Keratinocyte (primary cell): ENCODE measurements at regions not wholly inside any gene's neighbourhood (a gene's known extent, or its start where the extent isn't known, plus 50 kb on each side); places are given as distances from the start of the nearest gene placed in this dataset.

Source experiments
- DNase-seq: peaks from one replicate; pipeline ENCODE4 v3.0.0-alpha.2; 2011; ENCODE audit warnings: low read depth, missing footprints, low spot score
- FAIRE-seq: peaks from 2 replicates; lab custom pipeline; 2011; peaks lifted over from hg19 to GRCh38; lab: Jason Lieb, UNC
- H2AFZ ChIP-seq: 2 replicates; pipeline ENCODE4 v1.6.0; 2012; ENCODE audit warnings: low read length, control low read depth, inconsistent platforms; ENCODE audit not compliant: control insufficient read depth
- H3K27ac ChIP-seq: 2 replicates; pipeline ENCODE4 v1.5.1; 2011; ENCODE audit warnings: low read length; ENCODE audit not compliant: control insufficient read depth, insufficient read depth
- H3K27me3 ChIP-seq: 3 replicates; pipeline ENCODE4 v1.6.0; 2011; ENCODE audit warnings: low read length; ENCODE audit not compliant: control insufficient read depth, insufficient read depth; ENCODE audit errors: extremely low read depth
- H3K36me3 ChIP-seq, 2 experiments: 2 replicates in 1 of 2; 3 replicates in 1 of 2; pipeline ENCODE4 v1.5.1; 2011; ENCODE audit warnings: low read length in 2 of 2, mild to moderate bottlenecking in 1 of 2; ENCODE audit not compliant: control insufficient read depth in 2 of 2, insufficient read depth in 2 of 2; ENCODE audit errors: extremely low read depth in 1 of 2
- H3K4me1 ChIP-seq: 3 replicates; pipeline ENCODE4 v1.5.1; 2011; ENCODE audit warnings: low read length; ENCODE audit not compliant: control insufficient read depth, insufficient read depth; ENCODE audit errors: extremely low read depth
- H3K4me2 ChIP-seq: 3 replicates; pipeline ENCODE4 v1.6.0; 2011; ENCODE audit warnings: low read depth, low read length; ENCODE audit not compliant: control insufficient read depth, insufficient read depth; ENCODE audit errors: extremely low read depth
- H3K4me3 ChIP-seq, 3 experiments: fragments of 200-600 bp in 1 of 3; sonication (generic) in 1 of 3; 2 replicates in 2 of 3; 3 replicates in 1 of 3; pipeline ENCODE4 v1.5.1; 2011 to 2016; ENCODE audit warnings: low read length in 3 of 3, mild to moderate bottlenecking in 3 of 3, control low read depth in 2 of 3, inconsistent platforms in 1 of 3, low read depth in 1 of 3, mixed read lengths in 1 of 3, mixed run types in 1 of 3, moderate library complexity in 1 of 3; ENCODE audit not compliant: control insufficient read depth in 2 of 3, insufficient read depth in 2 of 3; ENCODE audit errors: extremely low read depth in 1 of 3
- H3K79me2 ChIP-seq: 2 replicates; pipeline ENCODE4 v1.6.0; 2012; ENCODE audit warnings: low read length; ENCODE audit not compliant: control insufficient read depth, insufficient read depth
- H3K9ac ChIP-seq: 3 replicates; pipeline ENCODE4 v1.6.0; 2011; ENCODE audit warnings: low read length; ENCODE audit not compliant: control insufficient read depth, insufficient read depth; ENCODE audit errors: extremely low read depth
- H3K9me1 ChIP-seq: 3 replicates; pipeline ENCODE4 v1.6.0; 2011; ENCODE audit warnings: low read length; ENCODE audit not compliant: control insufficient read depth, insufficient read depth; ENCODE audit errors: extremely low read depth
- H3K9me3 ChIP-seq: 2 replicates; pipeline ENCODE4 v1.5.1; 2012; ENCODE audit warnings: low read depth, low read length; ENCODE audit not compliant: control insufficient read depth
- H4K20me1 ChIP-seq: 3 replicates; pipeline ENCODE4 v1.6.0; 2011; ENCODE audit warnings: low read length; ENCODE audit not compliant: control insufficient read depth, insufficient read depth; ENCODE audit errors: extremely low read depth
- CTCF ChIP-seq, 3 experiments: IDR thresholded peaks in 1 of 3; conservative IDR thresholded peaks in 1 of 3; optimal IDR thresholded peaks in 1 of 3; 2 replicates in 2 of 3; 3 replicates in 1 of 3; pipeline versions ENCODE3 to v1.5.1; 2011; ENCODE audit warnings: low read length in 3 of 3, mild to moderate bottlenecking in 3 of 3, moderate library complexity in 2 of 3, control low read depth in 1 of 3, inconsistent platforms in 1 of 3; ENCODE audit not compliant: insufficient read depth in 2 of 3; ENCODE audit errors: extremely low read depth in 1 of 3
- EZH2 ChIP-seq: IDR thresholded peaks from one replicate; pipeline ENCODE4 v1.6.1; 2012; ENCODE audit warnings: inconsistent platforms, mild to moderate bottlenecking, low read length, moderate library complexity
- dilution Hi-C: fragments of 300-500 bp; cut with MboI; formaldehyde crosslinking; loops from one replicate; pipeline ENCODE4 v1.7.0; 2020; ENCODE audit warnings: low sequenced_read_pairs; ENCODE audit not compliant: extremely low pct_ligation_motif_present

GRCh38 chr2:14944562-14945346, 312.2 kb downstream of the LRATD1 start:
- H3K36me3 ChIP-seq = no peaks in the 10 kb centered on the region
- H3K79me2 ChIP-seq = no peaks in the 10 kb centered on the region
- no peak overlapping the region for H3K9ac ChIP-seq
- no peaks in the 10 kb centered on the region for H3K9me1 ChIP-seq
- H4K20me1 ChIP-seq = no peaks in the 10 kb centered on the region
- no peaks in the 10 kb centered on the region for H3K27me3 ChIP-seq
- no peak overlapping the region for H3K4me3 ChIP-seq
- DNase-seq = no peak
- H3K27ac ChIP-seq = no peak overlapping the region
- H2AFZ ChIP-seq = no peak overlapping the region
- no peaks in the 10 kb centered on the region for H3K9me3 ChIP-seq
- no peak for FAIRE-seq
- TF ChIP-seq EZH2 = no peak
- TF ChIP-seq CTCF (optimal IDR thresholded peaks at IDR 0.05 in 1 of 3, IDR thresholded peaks at IDR 0.05 in 1 of 3, conservative IDR thresholded peaks at IDR 0.05 in 1 of 3; ENCODE audit: extremely low read depth in 1 of 3, insufficient read depth in 2 of 3, low read length in 3 of 3) = peak; percentile 40 to 62 (median 61)
- dilution Hi-C loops = no loop called here
- no peak overlapping the region for H3K4me2 ChIP-seq
- no peaks in the 10 kb centered on the region for H3K4me1 ChIP-seq

DNA sequence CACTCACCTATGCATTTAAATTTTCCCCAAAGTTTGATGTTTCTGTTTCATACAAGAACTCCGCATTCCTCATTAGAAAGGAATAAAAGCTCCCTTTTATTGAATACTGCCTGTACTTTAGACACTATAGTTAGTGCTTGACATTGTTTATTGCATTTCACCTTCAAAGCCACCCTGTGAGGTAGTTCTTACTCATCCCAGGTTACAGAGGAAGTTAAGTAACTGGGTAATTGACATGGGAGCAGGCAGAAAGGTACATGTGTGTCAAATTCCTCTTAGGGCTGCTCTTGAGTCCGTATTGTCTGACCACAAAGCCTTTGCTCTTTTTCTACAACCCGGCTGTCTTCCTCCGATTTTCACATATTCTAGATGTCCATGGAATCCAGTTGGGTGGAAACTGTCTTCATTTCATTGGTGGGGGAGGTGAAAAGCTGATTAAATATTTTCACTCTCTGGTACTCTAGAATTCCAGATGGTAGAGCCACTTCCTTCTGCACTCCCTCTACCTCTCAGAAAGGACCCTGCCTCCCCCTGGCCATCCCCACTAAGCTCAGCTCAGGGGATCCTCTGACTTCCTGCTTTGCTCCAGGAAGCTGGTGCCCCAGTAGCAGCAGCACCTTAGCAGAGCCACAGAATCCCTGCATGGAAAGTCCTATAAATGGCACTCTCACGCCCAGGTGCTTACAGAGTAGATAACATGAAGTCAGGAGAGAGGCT, 319.2 kb downstream of the LRATD1 start:
- DNase-seq = no peak

More for the DNA sequence above, 319.2 kb downstream of the LRATD1 start:
- Histone ChIP-seq H3K79me2 (no peaks in the 10 kb centered on the region), H3K27ac (no peak overlapping the region), H3K9me1 (no peaks in the 10 kb centered on the region), H3K36me3 (no peaks in the 10 kb centered on the region), H3K27me3 (no peaks in the 10 kb centered on the region), H3K9ac (no peak overlapping the region), H3K4me3 (no peak overlapping the region), H3K4me1 (no peaks in the 10 kb centered on the region), H2AFZ (no peak overlapping the region), H3K9me3 (no peaks in the 10 kb centered on the region), H3K4me2 (no peak overlapping the region), H4K20me1 (no peaks in the 10 kb centered on the region)
- dilution Hi-C loops = no loop called here
- TF ChIP-seq EZH2 (no peak), CTCF (optimal IDR thresholded peaks at IDR 0.05 in 1 of 3, IDR thresholded peaks at IDR 0.05 in 1 of 3, conservative IDR thresholded peaks at IDR 0.05 in 1 of 3; ENCODE audit: extremely low read depth in 1 of 3, insufficient read depth in 2 of 3, low read length in 3 of 3) (no peak)
- no peak for FAIRE-seq
